ENCODE measurements at regions not wholly inside any gene's neighbourhood (a gene's known extent, or its start where the extent isn't known, plus 50 kb on each side); places are given as distances from the start of the nearest gene placed in this dataset.

GRCh38 chr18:78770823-78771139 lies 208.8 kb upstream of the SALL3 start:
- no peaks in the 10 kb centered on the region for H3K4me1 ChIP-seq (ENCODE audit: insufficient read depth, low read length, poor library complexity, severe bottlenecking)
- DNase-seq (ENCODE audit: low spot score) = no peak
- ChIA-PET POLR2A (ENCODE audit: low non-redundant PET) (no interaction called here), CTCF (no interaction called here)
- TF ChIP-seq, protein P1, sequence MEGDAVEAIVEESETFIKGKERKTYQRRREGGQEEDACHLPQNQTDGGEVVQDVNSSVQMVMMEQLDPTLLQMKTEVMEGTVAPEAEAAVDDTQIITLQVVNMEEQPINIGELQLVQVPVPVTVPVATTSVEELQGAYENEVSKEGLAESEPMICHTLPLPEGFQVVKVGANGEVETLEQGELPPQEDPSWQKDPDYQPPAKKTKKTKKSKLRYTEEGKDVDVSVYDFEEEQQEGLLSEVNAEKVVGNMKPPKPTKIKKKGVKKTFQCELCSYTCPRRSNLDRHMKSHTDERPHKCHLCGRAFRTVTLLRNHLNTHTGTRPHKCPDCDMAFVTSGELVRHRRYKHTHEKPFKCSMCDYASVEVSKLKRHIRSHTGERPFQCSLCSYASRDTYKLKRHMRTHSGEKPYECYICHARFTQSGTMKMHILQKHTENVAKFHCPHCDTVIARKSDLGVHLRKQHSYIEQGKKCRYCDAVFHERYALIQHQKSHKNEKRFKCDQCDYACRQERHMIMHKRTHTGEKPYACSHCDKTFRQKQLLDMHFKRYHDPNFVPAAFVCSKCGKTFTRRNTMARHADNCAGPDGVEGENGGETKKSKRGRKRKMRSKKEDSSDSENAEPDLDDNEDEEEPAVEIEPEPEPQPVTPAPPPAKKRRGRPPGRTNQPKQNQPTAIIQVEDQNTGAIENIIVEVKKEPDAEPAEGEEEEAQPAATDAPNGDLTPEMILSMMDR (conservative IDR thresholded peaks at IDR 0.05; ENCODE audit: low read depth, low read length) = no peak
- TF ChIP-seq EZH2 (IDR thresholded peaks at IDR 0.05; ENCODE audit: borderline replicate concordance, low read depth, low read length, poor library complexity, severe bottlenecking) = no peak
- H3K27me3 ChIP-seq (replicated peaks; ENCODE audit: insufficient read depth, low read depth, low read length, poor library complexity) = peaks cover 23% of the 10 kb centered on the region
- no peak overlapping the region for H3K4me3 ChIP-seq (ENCODE audit: low read depth, low read length, poor library complexity, severe bottlenecking)
- H3K36me3 ChIP-seq (ENCODE audit: insufficient read depth, low read length, poor library complexity, severe bottlenecking) = no peaks in the 10 kb centered on the region
- no peak overlapping the region for H3K27ac ChIP-seq (ENCODE audit: low read depth, low read length, poor library complexity, severe bottlenecking)
- no peaks in the 10 kb centered on the region for H3K9me3 ChIP-seq (ENCODE audit: low read depth, low read length, poor library complexity, severe bottlenecking)
- intact Hi-C loops (cut with micrococcal nuclease; ENCODE audit: unreplicated experiment) = no loop called here
- BruUV-seq (replicated peaks) = no TSS peak

DNA sequence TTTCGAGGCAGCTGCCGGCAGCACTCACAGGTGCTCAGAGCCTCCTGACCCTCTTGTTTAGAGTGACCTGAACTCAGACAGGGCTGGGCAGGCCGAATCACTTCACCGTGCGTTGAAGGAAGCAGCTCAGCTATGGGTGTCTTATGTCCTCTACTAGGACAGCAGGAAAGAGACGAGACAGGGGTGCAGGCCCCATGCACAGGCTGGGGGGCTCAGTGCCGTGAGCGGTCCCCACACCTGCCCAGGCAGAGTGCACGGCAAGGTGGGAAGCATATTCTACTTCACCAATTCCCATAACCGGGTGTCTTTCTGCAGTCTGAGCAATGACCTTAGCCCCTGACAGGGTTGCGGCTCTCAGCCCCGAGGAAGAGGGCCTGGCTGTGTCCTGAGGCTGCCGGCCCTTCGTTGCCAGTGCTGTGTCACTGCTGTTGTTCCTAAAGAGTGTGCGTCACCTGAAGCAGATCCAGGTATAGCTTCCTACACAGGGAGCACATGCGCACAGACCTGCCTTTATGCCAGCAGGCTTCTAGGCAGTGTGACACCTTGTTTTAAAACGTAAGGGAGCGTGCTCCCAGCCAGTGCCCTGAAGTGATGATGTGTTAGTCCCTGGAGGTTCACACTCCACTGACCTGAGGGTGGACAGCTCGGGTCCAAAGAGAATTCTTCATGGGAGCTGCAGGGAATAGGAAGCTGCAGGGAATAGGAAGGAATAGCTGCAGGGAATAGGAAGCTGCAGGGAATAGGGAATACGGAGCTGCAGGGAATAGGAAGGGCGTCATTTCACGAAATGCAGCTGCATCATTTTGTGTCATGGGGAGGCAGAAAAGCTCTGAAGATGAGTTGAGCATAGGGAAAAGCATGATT lies 207.9 kb upstream of the SALL3 start:
- H3K9me3 ChIP-seq (ENCODE audit: low read depth, low read length, poor library complexity, severe bottlenecking) = no peaks in the 10 kb centered on the region
- TF ChIP-seq EZH2 (IDR thresholded peaks at IDR 0.05; ENCODE audit: borderline replicate concordance, low read depth, low read length, poor library complexity, severe bottlenecking) = no peak
- TF ChIP-seq, protein P1 (conservative IDR thresholded peaks at IDR 0.05; ENCODE audit: low read depth, low read length) = no peak
- no TSS peak for BruUV-seq (replicated peaks)
- intact Hi-C loops (cut with micrococcal nuclease; ENCODE audit: unreplicated experiment) = no loop called here
- no peak overlapping the region for H3K27ac ChIP-seq (ENCODE audit: low read depth, low read length, poor library complexity, severe bottlenecking)
- no peak overlapping the region for H3K4me3 ChIP-seq (ENCODE audit: low read depth, low read length, poor library complexity, severe bottlenecking)
- H3K4me1 ChIP-seq (ENCODE audit: insufficient read depth, low read length, poor library complexity, severe bottlenecking) = no peaks in the 10 kb centered on the region
- POLR2A ChIA-PET (ENCODE audit: low non-redundant PET) = no interaction called here
- H3K27me3 ChIP-seq (replicated peaks; ENCODE audit: insufficient read depth, low read depth, low read length, poor library complexity) = peaks cover 23% of the 10 kb centered on the region
- CTCF ChIA-PET = no interaction called here
- no peaks in the 10 kb centered on the region for H3K36me3 ChIP-seq (ENCODE audit: insufficient read depth, low read length, poor library complexity, severe bottlenecking)
- no peak for DNase-seq (ENCODE audit: low spot score)

GRCh38 chr18:78772360-78773302 lies 207.0 kb upstream of the SALL3 start:
- no peak for DNase-seq (ENCODE audit: low spot score)
- H3K9me3 ChIP-seq (ENCODE audit: low read depth, low read length, poor library complexity, severe bottlenecking) = no peaks in the 10 kb centered on the region
- H3K27ac ChIP-seq (ENCODE audit: low read depth, low read length, poor library complexity, severe bottlenecking) = no peak overlapping the region
- no TSS peak for BruUV-seq (replicated peaks)
- no peak overlapping the region for H3K4me3 ChIP-seq (ENCODE audit: low read depth, low read length, poor library complexity, severe bottlenecking)
- no peaks in the 10 kb centered on the region for H3K36me3 ChIP-seq (ENCODE audit: insufficient read depth, low read length, poor library complexity, severe bottlenecking)
- intact Hi-C loops (cut with micrococcal nuclease; ENCODE audit: unreplicated experiment) = no loop called here
- TF ChIP-seq EZH2 (IDR thresholded peaks at IDR 0.05; ENCODE audit: borderline replicate concordance, low read depth, low read length, poor library complexity, severe bottlenecking) = no peak
- TF ChIP-seq, protein P1 (conservative IDR thresholded peaks at IDR 0.05; ENCODE audit: low read depth, low read length) = no peak
- peaks cover 23% of the 10 kb centered on the region for H3K27me3 ChIP-seq (replicated peaks; ENCODE audit: insufficient read depth, low read depth, low read length, poor library complexity)
- H3K4me1 ChIP-seq (ENCODE audit: insufficient read depth, low read length, poor library complexity, severe bottlenecking) = no peaks in the 10 kb centered on the region
- POLR2A ChIA-PET (ENCODE audit: low non-redundant PET) = no interaction called here
- CTCF ChIA-PET = no interaction called here
